Endothelial cell of umbilical vein (primary cell): ENCODE measurements at regions not wholly inside any gene's neighbourhood (a gene's known extent, or its start where the extent isn't known, plus 50 kb on each side); places are given as distances from the start of the nearest gene placed in this dataset.
"Not testable (repeated sequence)": the region's sequence is repeated elsewhere in the genome, so short reads cannot be mapped to it uniquely, and the experiment has no call there.

Source experiments
- BruUV-seq: library from RNA; stranded (reverse); fragments of 400-500 nt; replicated peaks from 2 replicates; lab custom pipeline; 2021; lab: Mats Ljungman, UMichigan
- CTCF ChIA-PET: fragments of 300-600, 350-600 bp; sonication (Branson Sonifier 250); formaldehyde crosslinking; loops from one replicate; lab custom pipeline; 2021; ENCODE audit warnings: antibody characterized with exemption, inconsistent platforms; lab: Charles Lee
- POLR2A ChIA-PET: fragments of 300-600, 350-600 bp; sonication (Branson Sonifier 250); formaldehyde crosslinking; loops from one replicate; lab custom pipeline; 2021; ENCODE audit warnings: antibody characterized with exemption, inconsistent platforms; lab: Charles Lee
- DNase-seq: peaks from one replicate; pipeline ENCODE4 v3.0.0-alpha.2; 2011; ENCODE audit warnings: low read depth, low spot score
- FAIRE-seq: peaks from 2 replicates; lab custom pipeline; 2011; peaks lifted over from hg19 to GRCh38; lab: Jason Lieb, UNC
- H2AFZ ChIP-seq: 2 replicates; pipeline ENCODE4 v1.6.0; 2012; ENCODE audit warnings: low read depth, low read length, control low read depth, inconsistent platforms
- H3K27ac ChIP-seq: 2 replicates; pipeline ENCODE4 v1.5.1; 2011; ENCODE audit warnings: low read depth, mild to moderate bottlenecking, control low read depth, low read length, moderate library complexity; ENCODE audit not compliant: insufficient read depth
- H3K27me3 ChIP-seq, 2 experiments: 2 replicates each; pipeline versions ENCODE4 v1.6.0 to v1.6.1; 2011; ENCODE audit warnings: low read length in 2 of 2, mixed read lengths in 1 of 2; ENCODE audit not compliant: control insufficient read depth in 2 of 2, insufficient read depth in 2 of 2
- H3K36me3 ChIP-seq, 2 experiments: 2 replicates in 1 of 2; 3 replicates in 1 of 2; pipeline ENCODE4 v1.5.1; 2011; ENCODE audit warnings: low read length in 2 of 2, mild to moderate bottlenecking in 1 of 2, moderate library complexity in 1 of 2; ENCODE audit not compliant: control insufficient read depth in 2 of 2, insufficient read depth in 2 of 2; ENCODE audit errors: extremely low read depth in 1 of 2
- H3K4me1 ChIP-seq: 3 replicates; pipeline ENCODE4 v1.5.1; 2011; ENCODE audit warnings: mild to moderate bottlenecking, low read length; ENCODE audit not compliant: control insufficient read depth, insufficient read depth; ENCODE audit errors: extremely low read depth
- H3K4me2 ChIP-seq: 2 replicates; pipeline ENCODE4 v1.6.1; 2011; ENCODE audit warnings: low read length, control low read depth, mixed read lengths; ENCODE audit not compliant: insufficient read depth
- H3K4me3 ChIP-seq, 3 experiments: fragments of 200-600 bp in 1 of 3; sonication (generic), shearing (Covaris generic) in 1 of 3; replicated peaks in 1 of 3; 2 replicates each; pipeline ENCODE4 v1.5.1; 2011 to 2016; ENCODE audit warnings: control low read depth in 3 of 3, low read length in 3 of 3, mild to moderate bottlenecking in 2 of 3, inconsistent platforms in 1 of 3, low read depth in 1 of 3, moderate library complexity in 1 of 3; ENCODE audit not compliant: insufficient read depth in 1 of 3
- H3K79me2 ChIP-seq: 2 replicates; pipeline ENCODE4 v1.6.0; 2012; ENCODE audit warnings: low read length, inconsistent platforms; ENCODE audit not compliant: control insufficient read depth, insufficient read depth
- H3K9ac ChIP-seq: replicated peaks from 2 replicates; pipeline ENCODE3; 2011; ENCODE audit warnings: low read length, control low read depth; ENCODE audit not compliant: insufficient read depth; ENCODE audit errors: extremely low read depth
- H3K9me1 ChIP-seq: replicated peaks from 3 replicates; pipeline ENCODE4 v1.6.0; 2011; ENCODE audit warnings: mild to moderate bottlenecking, low read length; ENCODE audit not compliant: control insufficient read depth, insufficient read depth; ENCODE audit errors: extremely low read depth
- H3K9me3 ChIP-seq: replicated peaks from 2 replicates; pipeline ENCODE4 v1.5.1; 2012; ENCODE audit warnings: low read length, inconsistent platforms; ENCODE audit not compliant: control insufficient read depth, insufficient read depth
- H4K20me1 ChIP-seq: replicated peaks from 2 replicates; pipeline ENCODE3; 2011; ENCODE audit warnings: mild to moderate bottlenecking, low read length; ENCODE audit not compliant: control insufficient read depth, insufficient read depth; ENCODE audit errors: extremely low read depth
- EZH2 ChIP-seq: IDR thresholded peaks from 2 replicates; pipeline ENCODE4 v1.6.1; 2012; ENCODE audit warnings: borderline replicate concordance, low read depth, mild to moderate bottlenecking, moderate library complexity, low read length, inconsistent platforms; ENCODE audit not compliant: severe bottlenecking
- FOS ChIP-seq: IDR thresholded peaks from 2 replicates; pipeline ENCODE4 v1.6.1; 2011; ENCODE audit warnings: mild to moderate bottlenecking, low read length, moderate library complexity, borderline replicate concordance; ENCODE audit not compliant: insufficient read depth
- dilution Hi-C: fragments of 300-500 bp; cut with MboI; formaldehyde crosslinking; loops from one replicate; pipeline ENCODE4 v1.15.0; 2019; ENCODE audit warnings: low sequenced_read_pairs; ENCODE audit not compliant: extremely low pct_ligation_motif_present
- intact Hi-C: fragments of 100-400 bp; cut with micrococcal nuclease; formaldehyde crosslinking; loops from one replicate; pipeline ENCODE4 v1.10.0; 2022
- TF ChIP-seq, protein P1 (sequence below): IDR thresholded peaks from 2 replicates; pipeline ENCODE4 v1.6.1; 2011; ENCODE audit not compliant: insufficient read depth, insufficient read length

- Histone ChIP-seq H3K4me3 (no peak overlapping the region), H3K79me2 (no peaks in the 10 kb centered on the region), H3K9me1 (no peaks in the 10 kb centered on the region), H3K9ac (no peak overlapping the region), H3K27me3 (no peaks in the 10 kb centered on the region), H3K4me1 (no peaks in the 10 kb centered on the region), H3K4me2 (no peak overlapping the region), H2AFZ (no peak overlapping the region), H3K36me3 (no peaks in the 10 kb centered on the region), H3K27ac (no peak overlapping the region), H4K20me1 (no peaks in the 10 kb centered on the region), H3K9me3 (no peaks in the 10 kb centered on the region)
- POLR2A ChIA-PET, result no interaction called here
- dilution Hi-C loops, result no loop called here
- TF ChIP-seq, protein P1, sequence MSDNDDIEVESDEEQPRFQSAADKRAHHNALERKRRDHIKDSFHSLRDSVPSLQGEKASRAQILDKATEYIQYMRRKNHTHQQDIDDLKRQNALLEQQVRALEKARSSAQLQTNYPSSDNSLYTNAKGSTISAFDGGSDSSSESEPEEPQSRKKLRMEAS, result no peak
- BruUV-seq, result no TSS peak
- intact Hi-C loops, result no loop called here
- CTCF ChIA-PET, result no interaction called here
- FAIRE-seq (no peak), DNase-seq (no peak)
These were observed 966.1 kb downstream of the SLC4A3 start for GRCh38 chr2:220593526-220593925.

DNA sequence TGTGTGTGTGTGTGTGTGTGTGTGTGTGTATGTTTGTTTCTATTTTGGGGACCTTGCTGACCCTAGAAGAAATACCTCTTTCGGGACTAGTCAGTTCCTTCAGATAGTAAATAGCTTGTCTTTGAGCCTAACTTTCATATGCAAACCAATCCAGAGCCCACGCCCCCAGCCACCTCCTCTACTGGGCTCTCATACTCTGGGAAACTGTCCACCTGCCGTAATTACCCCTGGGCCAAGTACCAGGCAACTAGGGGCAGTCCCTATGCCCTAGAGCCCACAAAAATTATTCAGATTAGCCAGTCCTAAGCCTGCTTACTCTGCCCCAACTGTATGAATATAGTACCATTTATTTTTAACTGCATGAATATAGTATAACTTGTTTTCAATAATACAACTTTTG, 970.4 kb downstream of the EPHA4 start:
- no peak for TF ChIP-seq FOS
- no peak for TF ChIP-seq EZH2

DNA sequence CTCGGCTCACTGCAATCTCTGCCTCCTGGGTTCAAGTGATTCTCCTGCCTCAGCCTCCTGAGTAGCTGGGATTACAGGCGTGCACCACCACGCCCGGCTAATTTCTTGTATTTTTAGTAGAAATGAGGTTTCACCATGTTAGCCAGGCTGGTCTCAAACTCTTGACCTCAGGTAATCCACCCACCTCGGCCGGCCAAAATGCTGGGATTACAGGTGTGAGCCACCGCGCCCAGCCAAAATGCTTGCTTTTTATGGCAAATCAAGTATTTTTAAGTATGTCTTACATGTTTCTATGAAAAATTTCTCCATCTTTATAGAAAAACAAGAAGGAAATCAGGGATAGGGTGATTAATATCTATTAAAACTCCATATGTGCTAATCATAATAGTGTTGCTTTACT, 959.1 kb downstream of the EPHA4 start:
- H3K4me1 ChIP-seq, H3K27ac ChIP-seq, H3K9ac ChIP-seq, H3K9me1 ChIP-seq, dilution Hi-C loops, H4K20me1 ChIP-seq, H3K79me2 ChIP-seq, H2AFZ ChIP-seq, H3K4me2 ChIP-seq, DNase-seq, H3K4me3 ChIP-seq, intact Hi-C loops, CTCF ChIA-PET, FAIRE-seq, H3K36me3 ChIP-seq, H3K9me3 ChIP-seq, POLR2A ChIA-PET, H3K27me3 ChIP-seq, BruUV-seq: not testable (repeated sequence)

More for the DNA sequence above, 970.4 kb downstream of the EPHA4 start:
- no peaks in the 10 kb centered on the region for H3K36me3 ChIP-seq
- no peaks in the 10 kb centered on the region for H4K20me1 ChIP-seq
- H3K9me1 ChIP-seq, result no peaks in the 10 kb centered on the region
- no peaks in the 10 kb centered on the region for H3K79me2 ChIP-seq
- no peak overlapping the region for H3K9ac ChIP-seq
- H3K4me3 ChIP-seq, result no peak overlapping the region
- H3K9me3 ChIP-seq, result no peaks in the 10 kb centered on the region
- H3K4me1 ChIP-seq, result no peaks in the 10 kb centered on the region
- dilution Hi-C loops, result no loop called here
- H2AFZ ChIP-seq, result no peak overlapping the region
- no peak for DNase-seq
- ChIA-PET POLR2A (no interaction called here), CTCF (no interaction called here)
- no TSS peak for BruUV-seq
- no peak overlapping the region for H3K27ac ChIP-seq
- intact Hi-C loops, result no loop called here
- FAIRE-seq, result no peak
- H3K4me2 ChIP-seq, result no peak overlapping the region
- H3K27me3 ChIP-seq, result no peaks in the 10 kb centered on the region
